HFFc6 (cell line): ENCODE measurements at regions not wholly inside any gene's neighbourhood (a gene's known extent, or its start where the extent isn't known, plus 50 kb on each side); places are given as distances from the start of the nearest gene placed in this dataset.
A peak's percentile ranks its signal among the peaks of the same experiment; 100 is the strongest.

Experiments
- DNase-seq: peaks from one replicate; pipeline ENCODE4 v3.0.0-alpha.2; 2018
- H3K27ac Mint-ChIP-seq: 2 replicates; pipeline ENCODE4 v1.8.0; 2020; ENCODE audit warnings: mild to moderate bottlenecking, mixed read lengths
- H3K27me3 Mint-ChIP-seq: 2 replicates; pipeline ENCODE4 v1.8.0; 2021; ENCODE audit warnings: mild to moderate bottlenecking, moderate library complexity, mixed read lengths; ENCODE audit not compliant: insufficient read depth
- H3K36me3 Mint-ChIP-seq: 2 replicates; pipeline ENCODE4 v1.8.0; 2021; ENCODE audit warnings: low read depth, mixed read lengths
- H3K4me1 Mint-ChIP-seq: 2 replicates; pipeline ENCODE4 v1.8.0; 2020; ENCODE audit warnings: low read depth, mixed read lengths
- H3K4me3 Mint-ChIP-seq: 2 replicates; pipeline ENCODE4 v1.8.0; 2020; ENCODE audit warnings: mild to moderate bottlenecking, moderate library complexity, mixed read lengths
- H3K9me3 Mint-ChIP-seq: 2 replicates; pipeline ENCODE4 v1.8.0; 2020; ENCODE audit warnings: mild to moderate bottlenecking, mixed read lengths
- CTCF ChIP-seq: fragments of 200-600 bp; sonication (generic); IDR thresholded peaks from 2 replicates; pipeline ENCODE4 v1.5.0; 2021; ENCODE audit warnings: antibody characterized with exemption, mild to moderate bottlenecking

GRCh38 chr20:11140359-11140758 lies 466.6 kb upstream of the JAG1 start:
- Mint-ChIP-seq H3K9me3 (peaks cover 5% of the 10 kb centered on the region; the same call in 1 of the 2 replicates), H3K4me1 (peaks cover 15% of the 10 kb centered on the region; the same call in 1 of the 2 replicates), H3K36me3 (no peaks in the 10 kb centered on the region; the same call in 1 of the 2 replicates), H3K27me3 (peaks cover 10% of the 10 kb centered on the region; the same call in 1 of the 2 replicates), H3K4me3 (no peak overlapping the region), H3K27ac (no peak overlapping the region)
- no peak for TF ChIP-seq CTCF
- peak; percentile 43 for DNase-seq

GRCh38 chr20:11143481-11143880 lies 469.7 kb upstream of the JAG1 start:
- no peak overlapping the region for H3K4me3 Mint-ChIP-seq
- H3K36me3 Mint-ChIP-seq = no peaks in the 10 kb centered on the region; the same call in 1 of the 2 replicates
- peaks cover 15% of the 10 kb centered on the region; the same call in 1 of the 2 replicates for H3K4me1 Mint-ChIP-seq
- no peak for TF ChIP-seq CTCF
- H3K27me3 Mint-ChIP-seq = peaks cover 2% of the 10 kb centered on the region; the same call in 1 of the 2 replicates
- H3K9me3 Mint-ChIP-seq = peaks cover 5% of the 10 kb centered on the region; the same call in 1 of the 2 replicates
- DNase-seq = no peak
- peak overlapping the region; percentile 27; the same call in 1 of the 2 replicates for H3K27ac Mint-ChIP-seq

GRCh38 chr20:11144114-11144950 lies 470.5 kb upstream of the JAG1 start:
- peak overlapping the region; percentile 40; the same call in 1 of the 2 replicates for H3K4me3 Mint-ChIP-seq
- H3K9me3 Mint-ChIP-seq = peaks cover 5% of the 10 kb centered on the region; the same call in 1 of the 2 replicates
- H3K27ac Mint-ChIP-seq = peak overlapping the region; percentile 63; the same call in 1 of the 2 replicates
- no peaks in the 10 kb centered on the region; the same call in 1 of the 2 replicates for H3K36me3 Mint-ChIP-seq
- peak; percentile 92 for DNase-seq
- no peak for TF ChIP-seq CTCF
- peaks cover 15% of the 10 kb centered on the region; the same call in 1 of the 2 replicates for H3K4me1 Mint-ChIP-seq
- H3K27me3 Mint-ChIP-seq = peaks cover 2% of the 10 kb centered on the region; the same call in 1 of the 2 replicates

GRCh38 chr20:11145616-11146015 lies 471.8 kb upstream of the JAG1 start:
- Mint-ChIP-seq H3K9me3 (peaks cover 5% of the 10 kb centered on the region; the same call in 1 of the 2 replicates), H3K27me3 (no peaks in the 10 kb centered on the region; the same call in 1 of the 2 replicates), H3K4me1 (peaks cover 15% of the 10 kb centered on the region; the same call in 1 of the 2 replicates), H3K27ac (no peak overlapping the region), H3K4me3 (no peak overlapping the region), H3K36me3 (no peaks in the 10 kb centered on the region; the same call in 1 of the 2 replicates)
- TF ChIP-seq CTCF = no peak
- DNase-seq = no peak

GRCh38 chr20:11153819-11154218 lies 480.0 kb upstream of the JAG1 start:
- H3K9me3 Mint-ChIP-seq = no peaks in the 10 kb centered on the region; the same call in 1 of the 2 replicates
- TF ChIP-seq CTCF = no peak
- H3K27ac Mint-ChIP-seq = no peak overlapping the region
- H3K36me3 Mint-ChIP-seq = no peaks in the 10 kb centered on the region
- DNase-seq = peak; percentile 4
- H3K27me3 Mint-ChIP-seq = peaks cover 3% of the 10 kb centered on the region; the same call in 1 of the 2 replicates
- no peaks in the 10 kb centered on the region for H3K4me1 Mint-ChIP-seq
- no peak overlapping the region for H3K4me3 Mint-ChIP-seq
